ENCODE measurements at regions not wholly inside any gene's neighbourhood (a gene's known extent, or its start where the extent isn't known, plus 50 kb on each side); places are given as distances from the start of the nearest gene placed in this dataset.

DNA sequence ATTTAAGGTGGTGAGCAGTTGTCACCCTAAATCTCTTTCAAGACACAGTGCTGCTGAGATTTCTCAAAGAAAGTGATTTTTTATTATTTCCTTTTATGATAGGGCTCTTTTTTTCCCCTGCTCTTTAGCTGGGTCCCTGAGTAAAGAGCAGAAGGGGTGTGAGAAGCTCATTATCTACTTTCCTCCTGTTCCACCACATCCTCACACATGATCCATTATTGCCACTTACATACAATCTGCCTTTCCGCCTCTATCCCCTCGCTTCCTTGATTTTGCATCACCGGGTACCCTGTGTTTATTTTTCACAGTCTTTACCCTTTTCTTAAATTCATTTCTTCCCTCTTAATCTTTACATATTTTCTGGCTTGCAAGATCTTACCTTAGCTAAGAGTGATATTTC lies 93.9 kb upstream of the CCDC85A start:
- TF ChIP-seq CTCF (IDR thresholded peaks at IDR 0.05), result no peak
- TF ChIP-seq POLR2A (IDR thresholded peaks at IDR 0.05), result no peak
- no peak for TF ChIP-seq POLR2AphosphoS5 (IDR thresholded peaks at IDR 0.05)
- no peak for TF ChIP-seq EP300 (IDR thresholded peaks at IDR 0.05)
